SK-N-MC (cell line): ENCODE measurements at regions not wholly inside any gene's neighbourhood (a gene's known extent, or its start where the extent isn't known, plus 50 kb on each side); places are given as distances from the start of the nearest gene placed in this dataset.

Experiments
- EZH2 ChIP-seq: fragments of 200-600 bp; sonication (generic); IDR thresholded peaks from one replicate; pipeline ENCODE4 v1.6.1; 2017; ENCODE audit warnings: antibody characterized with exemption
- POLR2AphosphoS5 ChIP-seq: IDR thresholded peaks from 2 replicates; pipeline ENCODE4 v1.6.1; 2012; ENCODE audit warnings: mild to moderate bottlenecking, low read depth, low read length, borderline replicate concordance

DNA sequence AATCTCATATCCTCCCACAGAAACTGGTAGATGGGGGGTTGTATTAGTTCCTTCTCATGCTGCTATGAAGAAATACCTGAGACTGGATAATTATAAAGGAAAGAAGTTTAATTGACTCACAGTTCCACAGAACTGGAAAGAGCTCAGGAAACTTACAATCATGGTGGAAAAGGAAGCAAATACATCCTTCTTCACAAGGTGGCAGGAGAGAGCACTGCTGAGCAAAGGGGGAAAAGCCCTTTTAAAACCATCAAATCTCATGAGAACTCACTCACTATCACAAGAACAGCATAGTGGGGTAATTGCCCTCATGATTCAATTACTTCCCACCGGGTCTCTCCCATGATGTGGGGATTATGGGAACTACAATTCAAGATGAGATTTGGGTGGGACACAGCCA lies 250.5 kb upstream of the GPRIN3 start:
- no peak for TF ChIP-seq POLR2AphosphoS5
- TF ChIP-seq EZH2: no peak
